T-cell (primary cell): ENCODE measurements at regions not wholly inside any gene's neighbourhood (a gene's known extent, or its start where the extent isn't known, plus 50 kb on each side); places are given as distances from the start of the nearest gene placed in this dataset.

Experiments
- ATAC-seq, 4 experiments: fragments of 200-7000 bp in 3 of 4; fragments of 150-1000 bp in 1 of 4; cut with Tn5 transposase; replicated peaks in 1 of 4; 1 replicate in 3 of 4; 2 replicates in 1 of 4; pipeline ENCODE4 v1.10.0; 2021; ENCODE audit warnings: moderate library complexity in 3 of 4, mild to moderate bottlenecking in 2 of 4, moderate number of reproducible peaks in 1 of 4
- CTCF ChIA-PET, 2 donors: fragments of 300-600 bp; sonication (Branson Sonifier 250); formaldehyde crosslinking; loops; one replicate each; lab custom pipeline; 2022; ENCODE audit warnings: antibody characterized with exemption in 2 of 2; lab: Charles Lee
- POLR2A ChIA-PET, 2 donors: fragments of 300-600 bp; sonication (Branson Sonifier 250); formaldehyde crosslinking; loops; one replicate each; lab custom pipeline; 2022; ENCODE audit warnings: antibody characterized with exemption in 2 of 2; lab: Charles Lee
- DNase-seq, 35 experiments: peaks; one replicate each; pipeline versions ENCODE4 v3.0.0 to v3.0.0-alpha.2; 2013 to 2023
- H3K27ac ChIP-seq: one replicate; pipeline ENCODE4 v1.5.1; 2013; ENCODE audit warnings: low read length
- H3K27me3 ChIP-seq, 2 experiments: replicated peaks in 1 of 2; 1 replicate in 1 of 2; 2 replicates in 1 of 2; pipeline versions ENCODE4 v1.6.1 to v1.7.0; 2013; ENCODE audit warnings: low read length in 1 of 2, mixed read lengths in 1 of 2; ENCODE audit not compliant: control insufficient read depth in 2 of 2, insufficient read depth in 2 of 2; ENCODE audit errors: extremely low read depth in 1 of 2
- H3K36me3 ChIP-seq, 2 donors: 1 replicate in 1 of 2; 2 replicates in 1 of 2; pipeline versions ENCODE4 v1.6.1 to v1.7.0; 2013; ENCODE audit warnings: low read length in 1 of 2; ENCODE audit not compliant: control insufficient read depth in 2 of 2, insufficient read depth in 1 of 2; ENCODE audit errors: extremely low read depth in 1 of 2
- H3K4me1 ChIP-seq, 2 experiments: 1 replicate in 1 of 2; 2 replicates in 1 of 2; pipeline versions ENCODE4 v1.6.1 to v1.7.0; 2013; ENCODE audit warnings: low read length in 2 of 2, mixed read lengths in 1 of 2; ENCODE audit not compliant: insufficient read depth in 2 of 2, control insufficient read depth in 1 of 2; ENCODE audit errors: extremely low read depth in 1 of 2
- H3K4me3 ChIP-seq, 2 donors: 1 replicate in 1 of 2; 2 replicates in 1 of 2; pipeline versions ENCODE4 v1.5.1 to v1.7.0; 2013; ENCODE audit warnings: mild to moderate bottlenecking in 2 of 2, low read length in 1 of 2, moderate library complexity in 1 of 2; ENCODE audit not compliant: control insufficient read depth in 1 of 2; ENCODE audit errors: extremely low read depth in 1 of 2
- H3K9me3 ChIP-seq: 2 replicates; pipeline ENCODE4 v1.7.0; 2013
- H3K27ac Mint-ChIP-seq, 2 donors: one replicate each; pipeline ENCODE4 v1.8.0; 2020 to 2021; ENCODE audit warnings: mild to moderate bottlenecking in 2 of 2, mixed read lengths in 2 of 2
- H3K27me3 Mint-ChIP-seq, 2 donors: one replicate each; pipeline ENCODE4 v1.8.0; 2021 to 2022; ENCODE audit warnings: mixed read lengths in 2 of 2
- H3K36me3 Mint-ChIP-seq: one replicate; pipeline ENCODE4 v1.8.0; 2021; ENCODE audit warnings: mixed read lengths
- H3K4me1 Mint-ChIP-seq, 3 donors: one replicate each; pipeline ENCODE4 v1.8.0; 2020 to 2022; ENCODE audit warnings: mixed read lengths in 3 of 3, mild to moderate bottlenecking in 1 of 3
- H3K4me3 Mint-ChIP-seq, 3 donors: one replicate each; pipeline ENCODE4 v1.8.0; 2020 to 2022; ENCODE audit warnings: mild to moderate bottlenecking in 3 of 3, mixed read lengths in 3 of 3, moderate library complexity in 3 of 3
- H3K9me3 Mint-ChIP-seq, 3 donors: one replicate each; pipeline ENCODE4 v1.8.0; 2020 to 2022; ENCODE audit warnings: mixed read lengths in 3 of 3
- WGBS: methylation state at CpG from one replicate; pipeline ENCODE4 v1.1.5; 2013; ENCODE audit warnings: missing lambda C conversion rate; ENCODE audit not compliant: insufficient coverage; 5-methylcytosine and 5-hydroxymethylcytosine counted together

DNA sequence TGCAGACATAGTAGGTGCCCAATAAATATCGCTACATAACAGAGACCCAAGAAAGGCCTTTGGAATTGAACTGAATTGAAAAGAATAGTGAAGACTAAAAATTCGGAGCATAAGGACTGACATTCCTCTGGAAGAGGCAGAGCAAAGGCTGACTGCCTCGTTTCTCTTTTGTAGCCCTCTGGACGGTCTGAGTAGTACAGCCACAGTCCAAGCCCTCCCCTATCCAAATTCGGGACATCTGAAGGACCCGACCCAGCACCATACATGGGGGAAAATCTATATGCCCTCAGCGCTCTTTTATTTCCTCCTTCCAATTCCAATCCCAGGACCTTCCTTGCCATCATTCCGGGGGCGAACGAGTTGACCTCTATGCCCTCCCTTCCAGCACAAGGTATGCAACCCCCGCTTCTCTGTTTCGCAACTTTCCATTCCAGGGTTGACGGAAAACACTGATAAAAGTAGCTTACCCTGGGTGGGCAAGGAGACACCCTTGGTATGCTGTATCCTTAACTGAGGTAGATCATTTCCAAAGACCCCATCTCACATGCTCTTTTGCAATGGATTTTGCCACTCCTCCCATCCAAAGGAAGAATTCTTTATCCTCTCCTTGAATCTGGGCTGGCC is 127.4 kb upstream of the MAP1LC3B2 start:
- H3K4me3 Mint-ChIP-seq = no peak overlapping the region
- no peaks in the 10 kb centered on the region for H3K27me3 Mint-ChIP-seq
- DNase-seq (no peak), ATAC-seq (no peak)
- POLR2A ChIA-PET = no interaction called here
- H3K27ac ChIP-seq = no peak overlapping the region
- no peaks in the 10 kb centered on the region for H3K36me3 ChIP-seq
- WGBS = 84% methylated on average over 5 of the region's 13 CpGs
- CTCF ChIA-PET = no interaction called here
- peaks cover 4 to 6% (median 4%) of the 10 kb centered on the region in 3 donors for H3K4me1 Mint-ChIP-seq
- no peaks in the 10 kb centered on the region for H3K4me1 ChIP-seq
- H3K27ac Mint-ChIP-seq = no peak overlapping the region
- no peak overlapping the region for H3K4me3 ChIP-seq
- no peaks in the 10 kb centered on the region for H3K9me3 Mint-ChIP-seq
- H3K9me3 ChIP-seq = no peaks in the 10 kb centered on the region
- H3K27me3 ChIP-seq = peaks cover 0 to 5% of the 10 kb centered on the region in 2 experiments
- no peaks in the 10 kb centered on the region for H3K36me3 Mint-ChIP-seq

DNA sequence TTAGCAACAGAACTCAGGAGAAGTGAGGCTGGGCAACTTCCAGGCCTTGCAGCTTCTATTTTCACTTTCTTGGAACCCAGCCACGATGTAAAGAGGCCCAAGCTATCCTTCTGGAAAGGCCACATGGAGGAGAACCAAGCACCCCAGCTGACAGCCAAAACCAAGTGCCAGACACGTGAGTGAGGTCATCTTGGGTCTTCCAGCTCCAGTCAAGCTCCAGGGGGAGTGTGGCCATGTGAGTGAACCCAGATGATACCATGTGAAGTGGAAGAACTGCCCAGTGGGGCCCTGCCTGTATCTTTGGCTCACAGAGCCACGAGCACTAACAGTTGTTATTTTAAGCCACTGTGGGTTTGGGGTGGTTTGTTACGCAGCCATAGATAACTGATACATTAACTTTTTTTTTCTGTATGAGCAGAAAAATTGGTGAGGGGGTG is 126.8 kb upstream of the MAP1LC3B2 start:
- ATAC-seq (no peak), DNase-seq (no peak)
- no peak overlapping the region for H3K27ac Mint-ChIP-seq
- Histone ChIP-seq H3K4me3 (no peak overlapping the region), H3K27me3 (peaks cover 0 to 5% of the 10 kb centered on the region in 2 experiments), H3K4me1 (no peaks in the 10 kb centered on the region), H3K36me3 (no peaks in the 10 kb centered on the region), H3K27ac (no peak overlapping the region), H3K9me3 (no peaks in the 10 kb centered on the region)
- POLR2A ChIA-PET = interaction anchor here in 1 of 2 donors (0.7 kb wide), 1 partner anchor 80 kb away, joined by 3 read pairs; no protein-coding TSS in a partner anchor
- H3K27me3 Mint-ChIP-seq = no peaks in the 10 kb centered on the region
- H3K9me3 Mint-ChIP-seq = no peaks in the 10 kb centered on the region
- WGBS = 66% methylated on average over 2 of the region's 4 CpGs
- H3K4me1 Mint-ChIP-seq = peaks cover 4 to 6% (median 4%) of the 10 kb centered on the region in 3 donors
- H3K4me3 Mint-ChIP-seq = no peak overlapping the region
- CTCF ChIA-PET = no interaction called here
- no peaks in the 10 kb centered on the region for H3K36me3 Mint-ChIP-seq

- ChIA-PET CTCF (no interaction called here), POLR2A (interaction anchor here in 1 of 2 donors (0.7 kb wide), 1 partner anchor 79 kb away, joined by 3 read pairs; no protein-coding TSS in a partner anchor)
- 41% methylated on average over 3 of the region's 5 CpGs for WGBS
- Mint-ChIP-seq H3K9me3 (no peaks in the 10 kb centered on the region), H3K27me3 (peaks cover 0 to under 1% of the 10 kb centered on the region in 2 donors), H3K4me3 (no peak overlapping the region), H3K4me1 (peaks cover 4 to 6% (median 4%) of the 10 kb centered on the region in 3 donors), H3K27ac (no peak overlapping the region), H3K36me3 (no peaks in the 10 kb centered on the region)
- peak in 1 of 4 experiments; percentile 52 for ATAC-seq
- H3K36me3 ChIP-seq = no peaks in the 10 kb centered on the region
- no peaks in the 10 kb centered on the region for H3K9me3 ChIP-seq
- H3K27me3 ChIP-seq = peaks cover 0 to 5% of the 10 kb centered on the region in 2 experiments
- no peak overlapping the region for H3K4me3 ChIP-seq
- no peaks in the 10 kb centered on the region for H3K4me1 ChIP-seq
- DNase-seq = no peak
- no peak overlapping the region for H3K27ac ChIP-seq
These were observed 125.9 kb upstream of the MAP1LC3B2 start for GRCh38 chr12:116433249-116433648.

DNA sequence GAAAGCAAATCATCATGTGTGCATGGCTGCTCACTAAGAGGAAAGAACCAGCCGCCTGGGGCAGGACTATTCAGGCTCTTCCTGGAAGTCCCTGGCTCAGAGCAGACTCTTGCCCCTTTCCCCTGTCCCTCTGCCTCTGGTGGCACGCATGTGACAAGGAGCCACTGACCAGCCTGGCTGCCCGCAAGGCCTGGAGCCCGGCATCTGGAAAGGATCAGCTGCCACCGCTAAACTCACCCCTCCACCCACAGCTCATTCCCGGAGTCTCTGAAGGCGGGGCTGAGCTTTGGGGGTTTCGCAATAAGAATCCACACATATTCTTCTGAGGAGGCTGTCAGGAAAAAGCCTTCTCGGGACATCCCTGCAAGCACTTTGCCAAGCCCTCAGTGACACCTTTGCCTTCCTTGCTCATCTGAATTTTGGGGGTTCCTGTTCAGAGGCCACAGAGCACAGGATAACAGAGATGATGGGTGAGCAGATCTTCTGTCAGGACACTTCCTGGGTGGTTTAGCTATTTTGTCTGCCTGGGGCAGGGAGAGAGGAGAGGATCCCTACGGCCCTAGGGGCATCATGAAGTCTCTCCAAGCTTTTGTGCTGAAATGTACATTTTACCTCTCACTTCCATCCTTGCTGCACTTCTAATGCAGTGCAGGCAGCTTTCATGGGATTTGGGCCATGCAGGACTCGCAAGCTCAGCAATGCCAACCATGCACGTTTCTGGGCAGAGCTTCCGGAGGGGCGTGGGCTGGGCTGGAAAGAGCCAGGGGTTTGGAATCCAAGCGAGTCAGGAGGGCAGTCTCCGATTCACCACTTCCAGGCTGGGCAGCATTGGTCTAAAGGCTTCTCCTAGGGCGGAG is 124.8 kb upstream of the MAP1LC3B2 start:
- POLR2A ChIA-PET = interaction anchor here in 1 of 2 donors (0.5 kb wide), 1 partner anchor 163 kb away, joined by 13 read pairs; no protein-coding TSS in a partner anchor

DNA sequence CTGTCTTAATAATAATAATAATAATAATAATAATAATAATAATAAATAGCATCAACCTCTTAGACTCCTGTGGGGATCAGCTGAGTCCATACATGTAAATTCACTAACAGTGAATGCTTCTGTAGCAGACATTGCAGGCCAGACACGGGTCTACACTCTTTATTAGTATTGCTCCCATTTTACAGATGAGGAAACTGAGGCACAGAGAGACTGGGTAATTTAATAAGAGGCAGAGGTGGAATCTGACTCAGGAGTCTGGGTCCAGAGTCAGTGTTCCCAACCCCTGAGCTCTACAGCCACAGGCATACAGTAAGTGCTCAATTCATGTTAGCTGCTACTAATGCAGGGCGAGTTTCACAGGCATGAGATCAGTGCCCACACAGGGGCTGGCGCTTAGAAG is 123.2 kb upstream of the MAP1LC3B2 start:
- no peak overlapping the region for H3K27ac Mint-ChIP-seq
- Histone ChIP-seq H3K4me1 (no peaks in the 10 kb centered on the region), H3K9me3 (no peaks in the 10 kb centered on the region), H3K36me3 (no peaks in the 10 kb centered on the region), H3K4me3 (no peak overlapping the region), H3K27ac (no peak overlapping the region), H3K27me3 (peaks cover 0 to 7% of the 10 kb centered on the region in 2 experiments)
- ATAC-seq (no peak), DNase-seq (no peak)
- peaks cover 4 to 6% (median 4%) of the 10 kb centered on the region in 3 donors for H3K4me1 Mint-ChIP-seq
- WGBS = 86% methylated on average over 2 of the region's 3 CpGs
- no peak overlapping the region for H3K4me3 Mint-ChIP-seq
- ChIA-PET CTCF (no interaction called here), POLR2A (interaction anchor here in 1 of 2 donors (0.5 kb wide), 1 partner anchor 16 kb away, joined by 10 read pairs; no protein-coding TSS in a partner anchor)
- H3K9me3 Mint-ChIP-seq = no peaks in the 10 kb centered on the region
- H3K36me3 Mint-ChIP-seq = no peaks in the 10 kb centered on the region
- peaks cover 0 to 1% of the 10 kb centered on the region in 2 donors for H3K27me3 Mint-ChIP-seq

More for the DNA sequence above, 124.8 kb upstream of the MAP1LC3B2 start:
- H3K4me3 ChIP-seq = no peak overlapping the region
- peaks cover 4 to 6% (median 4%) of the 10 kb centered on the region in 3 donors for H3K4me1 Mint-ChIP-seq
- ATAC-seq (no peak), DNase-seq (no peak)
- CTCF ChIA-PET = no interaction called here
- no peak overlapping the region for H3K27ac Mint-ChIP-seq
- peaks cover 0 to 7% of the 10 kb centered on the region in 2 experiments for H3K27me3 ChIP-seq
- H3K9me3 Mint-ChIP-seq = no peaks in the 10 kb centered on the region
- 82% methylated on average over 12 of the region's 17 CpGs for WGBS
- no peaks in the 10 kb centered on the region for H3K9me3 ChIP-seq
- no peak overlapping the region for H3K27ac ChIP-seq
- peaks cover 0 to 1% of the 10 kb centered on the region in 2 donors for H3K27me3 Mint-ChIP-seq
- no peaks in the 10 kb centered on the region for H3K36me3 Mint-ChIP-seq
- no peaks in the 10 kb centered on the region for H3K36me3 ChIP-seq
- no peaks in the 10 kb centered on the region for H3K4me1 ChIP-seq
- no peak overlapping the region for H3K4me3 Mint-ChIP-seq

GRCh38 chr12:116436561-116437249 is 122.5 kb upstream of the MAP1LC3B2 start:
- Histone ChIP-seq H3K9me3 (no peaks in the 10 kb centered on the region), H3K4me3 (no peak overlapping the region), H3K27ac (no peak overlapping the region), H3K4me1 (no peaks in the 10 kb centered on the region), H3K27me3 (peaks cover 0 to 7% of the 10 kb centered on the region in 2 experiments), H3K36me3 (no peaks in the 10 kb centered on the region)
- ChIA-PET CTCF (no interaction called here), POLR2A (no interaction called here)
- Mint-ChIP-seq H3K36me3 (no peaks in the 10 kb centered on the region), H3K4me1 (peaks cover 4 to 13% (median 4%) of the 10 kb centered on the region in 3 donors), H3K27ac (no peak overlapping the region), H3K4me3 (no peak overlapping the region), H3K9me3 (no peaks in the 10 kb centered on the region), H3K27me3 (peaks cover 0 to 1% of the 10 kb centered on the region in 2 donors)
- DNase-seq = no peak
- 72% methylated on average over 12 of the region's 14 CpGs for WGBS
- ATAC-seq = no peak
